Activated CD8-positive, alpha-beta T cell treated with anti-CD3 and anti-CD28 coated beads, Interleukin-2, amount 10 ng/mL, durations not matched to agents 7 days and 5 days (primary cell): ENCODE measurements at regions not wholly inside any gene's neighbourhood (a gene's known extent, or its start where the extent isn't known, plus 50 kb on each side); places are given as distances from the start of the nearest gene placed in this dataset.

Experiments
- ATAC-seq: fragments of 150-1000 bp; cut with Tn5 transposase; one replicate; pipeline ENCODE4 v1.10.0; 2021; ENCODE audit warnings: moderate library complexity
- CTCF ChIA-PET: fragments of 350-600 bp; sonication (Branson Sonifier 250); formaldehyde crosslinking; loops from one replicate; lab custom pipeline; 2021; ENCODE audit warnings: antibody characterized with exemption; lab: Charles Lee
- POLR2A ChIA-PET: fragments of 350-600 bp; sonication (Branson Sonifier 250); formaldehyde crosslinking; loops from one replicate; lab custom pipeline; 2021; ENCODE audit warnings: antibody characterized with exemption; lab: Charles Lee
- DNase-seq: peaks from one replicate; pipeline ENCODE4 v3.0.0-alpha.2; 2020
- H3K27ac Mint-ChIP-seq: one replicate; pipeline ENCODE4 v1.8.0; 2021; ENCODE audit warnings: mild to moderate bottlenecking, mixed read lengths
- H3K27me3 Mint-ChIP-seq: one replicate; pipeline ENCODE4 v1.8.0; 2021; ENCODE audit warnings: low read depth, mixed read lengths
- H3K36me3 Mint-ChIP-seq: one replicate; pipeline ENCODE4 v1.8.0; 2021; ENCODE audit warnings: low read depth, mixed read lengths
- H3K4me1 Mint-ChIP-seq: one replicate; pipeline ENCODE4 v1.8.0; 2021; ENCODE audit warnings: low read depth, mixed read lengths
- H3K4me3 Mint-ChIP-seq: one replicate; pipeline ENCODE4 v1.8.0; 2021; ENCODE audit warnings: mild to moderate bottlenecking, mixed read lengths
- H3K9me3 Mint-ChIP-seq: one replicate; pipeline ENCODE4 v1.8.0; 2022; ENCODE audit warnings: mixed read lengths; ENCODE audit not compliant: insufficient read depth

- Mint-ChIP-seq H3K27me3 (no peaks in the 10 kb centered on the region), H3K9me3 (no peaks in the 10 kb centered on the region), H3K4me3 (no peak overlapping the region), H3K4me1 (no peaks in the 10 kb centered on the region), H3K36me3 (no peaks in the 10 kb centered on the region), H3K27ac (no peak overlapping the region)
- CTCF ChIA-PET = no interaction called here
- ATAC-seq = no peak
- POLR2A ChIA-PET = no interaction called here
- DNase-seq = no peak
Observed at GRCh38 chr3:34983631-34984030, 655.7 kb upstream of the ARPP21 start.

DNA sequence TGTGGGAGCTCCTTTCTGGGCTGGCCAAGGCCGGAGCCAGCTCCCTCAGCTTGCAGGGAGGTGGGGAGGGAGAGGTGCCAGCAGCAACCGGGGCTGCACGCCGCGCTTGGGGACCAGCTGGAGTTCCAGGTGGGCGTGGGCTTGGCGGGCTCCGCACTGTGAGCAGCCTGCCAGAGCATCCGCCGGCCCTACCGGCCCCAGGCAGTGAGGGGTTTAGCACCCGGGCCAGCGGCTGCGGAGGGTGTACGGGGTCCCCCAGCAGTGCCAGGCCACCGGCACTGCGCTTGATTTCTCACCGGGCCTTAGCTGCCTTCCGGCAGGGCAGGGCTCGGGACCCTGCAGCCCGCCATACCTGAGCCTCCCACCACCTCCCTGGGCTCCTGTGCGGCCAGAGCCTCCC lies 651.0 kb upstream of the ARPP21 start:
- DNase-seq = no peak
- Mint-ChIP-seq H3K27me3 (no peaks in the 10 kb centered on the region), H3K4me1 (no peaks in the 10 kb centered on the region), H3K4me3 (no peak overlapping the region), H3K36me3 (no peaks in the 10 kb centered on the region), H3K27ac (no peak overlapping the region), H3K9me3 (peaks cover 5% of the 10 kb centered on the region)
- no peak for ATAC-seq
- CTCF ChIA-PET = no interaction called here
- POLR2A ChIA-PET = no interaction called here

GRCh38 chr3:34995796-34996430 lies 643.4 kb upstream of the ARPP21 start:
- H3K27me3 Mint-ChIP-seq = no peaks in the 10 kb centered on the region
- H3K27ac Mint-ChIP-seq = no peak overlapping the region
- ATAC-seq (no peak), DNase-seq (no peak)
- H3K9me3 Mint-ChIP-seq = no peaks in the 10 kb centered on the region
- no peaks in the 10 kb centered on the region for H3K4me1 Mint-ChIP-seq
- ChIA-PET CTCF (no interaction called here), POLR2A (no interaction called here)
- no peaks in the 10 kb centered on the region for H3K36me3 Mint-ChIP-seq
- no peak overlapping the region for H3K4me3 Mint-ChIP-seq

GRCh38 chr3:34998902-34999301 lies 640.4 kb upstream of the ARPP21 start:
- CTCF ChIA-PET = no interaction called here
- Mint-ChIP-seq H3K4me3 (no peak overlapping the region), H3K27me3 (no peaks in the 10 kb centered on the region), H3K36me3 (no peaks in the 10 kb centered on the region), H3K27ac (no peak overlapping the region), H3K4me1 (no peaks in the 10 kb centered on the region), H3K9me3 (no peaks in the 10 kb centered on the region)
- DNase-seq (no peak), ATAC-seq (no peak)
- POLR2A ChIA-PET = no interaction called here

DNA sequence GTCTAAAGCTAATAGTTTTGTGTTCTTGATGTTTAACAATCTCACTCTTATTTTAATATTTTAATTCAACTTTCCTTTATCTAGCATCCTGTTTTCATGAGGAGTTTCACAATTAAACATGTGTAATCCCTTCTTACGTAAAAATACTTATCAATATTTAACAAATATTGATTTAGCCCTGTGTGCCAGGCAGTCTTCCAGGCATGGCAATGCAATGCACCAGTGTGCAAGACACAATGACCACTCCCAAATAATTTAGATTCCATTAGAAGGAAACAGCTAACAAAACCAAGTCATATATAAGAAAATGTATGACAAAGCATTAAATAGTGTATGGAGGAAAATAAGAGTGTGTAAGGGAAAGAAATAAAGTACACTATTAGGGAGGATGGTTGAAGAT lies 627.1 kb upstream of the ARPP21 start:
- Mint-ChIP-seq H3K27ac (no peak overlapping the region), H3K27me3 (no peaks in the 10 kb centered on the region), H3K4me3 (no peak overlapping the region), H3K36me3 (no peaks in the 10 kb centered on the region), H3K9me3 (peaks cover 3% of the 10 kb centered on the region), H3K4me1 (no peaks in the 10 kb centered on the region)
- CTCF ChIA-PET = interaction anchor here (0.7 kb wide), 1 partner anchor 870 kb away, joined by 3 read pairs; no protein-coding TSS in a partner anchor
- no peak for DNase-seq
- ATAC-seq = no peak
- POLR2A ChIA-PET = no interaction called here

- peaks cover 19% of the 10 kb centered on the region for H3K9me3 Mint-ChIP-seq
- ChIA-PET CTCF (no interaction called here), POLR2A (no interaction called here)
- H3K36me3 Mint-ChIP-seq = no peaks in the 10 kb centered on the region
- no peak for ATAC-seq
- no peak for DNase-seq
- H3K27ac Mint-ChIP-seq = no peak overlapping the region
- H3K4me1 Mint-ChIP-seq = no peaks in the 10 kb centered on the region
- no peaks in the 10 kb centered on the region for H3K27me3 Mint-ChIP-seq
- H3K4me3 Mint-ChIP-seq = no peak overlapping the region
Observed at GRCh38 chr3:35028157-35028556, 611.2 kb upstream of the ARPP21 start.

DNA sequence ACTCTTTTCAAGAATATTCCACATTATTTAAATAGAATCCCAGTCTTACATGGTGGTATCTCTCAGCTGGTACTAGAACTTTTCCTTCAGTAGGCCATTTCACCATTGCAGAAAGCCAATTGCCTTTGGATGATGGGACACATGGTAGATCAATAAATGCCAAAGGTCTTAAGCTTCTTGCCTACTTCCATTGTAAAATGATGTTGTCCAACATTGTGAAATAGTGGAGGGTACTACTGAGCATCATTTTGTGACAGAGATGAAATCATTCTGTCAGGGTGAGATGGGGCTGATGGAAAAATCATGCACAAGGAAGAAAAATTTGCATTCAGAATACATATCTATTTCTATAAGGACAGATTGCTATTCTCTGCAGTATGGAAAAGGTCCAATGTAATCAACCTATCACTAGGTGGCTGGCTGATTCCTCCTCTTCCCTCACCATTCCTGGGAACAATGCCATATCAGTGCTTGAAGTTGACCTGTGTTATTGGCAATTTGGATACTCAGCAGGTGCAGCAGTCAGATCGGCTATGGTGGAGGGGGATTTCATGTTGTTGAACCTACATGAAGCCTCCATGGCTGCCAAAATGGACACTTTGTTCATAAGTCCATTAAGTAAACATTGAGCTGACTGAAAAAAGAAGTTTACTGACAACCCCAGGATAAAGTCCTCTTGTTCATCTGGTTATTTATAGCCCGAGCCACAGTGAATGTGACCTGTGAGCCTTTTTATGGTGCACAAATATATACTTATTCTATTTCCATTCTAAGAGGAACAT lies 596.9 kb upstream of the ARPP21 start:
- Mint-ChIP-seq H3K27me3 (no peaks in the 10 kb centered on the region), H3K36me3 (no peaks in the 10 kb centered on the region), H3K27ac (no peak overlapping the region), H3K9me3 (no peaks in the 10 kb centered on the region), H3K4me1 (no peaks in the 10 kb centered on the region), H3K4me3 (no peak overlapping the region)
- ChIA-PET CTCF (no interaction called here), POLR2A (no interaction called here)
- DNase-seq = no peak
- no peak for ATAC-seq

DNA sequence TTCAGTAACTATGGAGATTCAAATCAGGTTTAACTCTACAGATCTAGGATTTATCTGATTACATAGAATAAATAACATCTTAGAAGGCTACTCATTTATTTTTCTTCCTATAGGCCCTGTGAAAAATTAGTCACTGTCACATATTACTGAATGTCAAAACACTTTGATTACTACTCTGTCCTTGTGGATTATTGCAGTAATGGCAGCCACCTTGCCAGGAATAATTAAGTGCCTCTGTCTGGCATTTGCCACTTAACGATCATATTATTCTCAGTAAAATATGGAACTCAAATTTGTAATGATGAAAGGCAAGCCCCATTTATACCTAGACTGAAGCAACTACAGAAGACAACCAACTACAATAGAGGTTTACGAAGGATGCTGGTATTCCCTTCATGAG lies 596.3 kb upstream of the ARPP21 start:
- H3K27me3 Mint-ChIP-seq = no peaks in the 10 kb centered on the region
- ATAC-seq = no peak
- ChIA-PET CTCF (no interaction called here), POLR2A (no interaction called here)
- H3K4me3 Mint-ChIP-seq = no peak overlapping the region
- DNase-seq = no peak
- no peaks in the 10 kb centered on the region for H3K36me3 Mint-ChIP-seq
- no peak overlapping the region for H3K27ac Mint-ChIP-seq
- H3K9me3 Mint-ChIP-seq = no peaks in the 10 kb centered on the region
- no peaks in the 10 kb centered on the region for H3K4me1 Mint-ChIP-seq

- ChIA-PET POLR2A (no interaction called here), CTCF (no interaction called here)
- Mint-ChIP-seq H3K36me3 (no peaks in the 10 kb centered on the region), H3K27ac (no peak overlapping the region), H3K4me3 (no peak overlapping the region), H3K4me1 (no peaks in the 10 kb centered on the region), H3K9me3 (no peaks in the 10 kb centered on the region), H3K27me3 (no peaks in the 10 kb centered on the region)
- DNase-seq = no peak
- ATAC-seq = no peak
Observed at GRCh38 chr3:35044190-35044589, 595.1 kb upstream of the ARPP21 start.

GRCh38 chr3:35045118-35045517 lies 594.2 kb upstream of the ARPP21 start:
- H3K4me3 Mint-ChIP-seq = no peak overlapping the region
- POLR2A ChIA-PET = no interaction called here
- no peaks in the 10 kb centered on the region for H3K36me3 Mint-ChIP-seq
- no peak for DNase-seq
- H3K9me3 Mint-ChIP-seq = no peaks in the 10 kb centered on the region
- no peak for ATAC-seq
- no peaks in the 10 kb centered on the region for H3K27me3 Mint-ChIP-seq
- H3K27ac Mint-ChIP-seq = no peak overlapping the region
- H3K4me1 Mint-ChIP-seq = no peaks in the 10 kb centered on the region
- CTCF ChIA-PET = no interaction called here

DNA sequence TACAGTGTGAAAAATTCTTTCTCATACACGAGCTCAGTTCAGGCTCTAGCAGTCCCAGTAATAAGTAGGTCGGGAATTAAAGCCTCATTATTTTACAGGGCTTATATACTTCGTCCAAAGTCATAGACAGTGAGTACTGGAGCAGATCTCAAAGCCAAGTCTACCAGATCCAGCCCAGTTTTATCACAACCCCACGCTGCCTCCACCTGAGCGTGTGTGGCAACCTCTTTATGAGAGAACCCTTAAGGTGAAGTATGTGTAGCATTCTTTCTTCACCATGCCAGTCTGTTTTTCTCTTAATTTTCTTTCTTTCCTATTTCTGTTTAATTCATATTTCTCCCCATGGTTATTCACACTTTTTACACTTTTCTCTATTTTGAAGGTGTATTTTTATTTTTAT lies 574.6 kb upstream of the ARPP21 start:
- ChIA-PET POLR2A (no interaction called here), CTCF (no interaction called here)
- Mint-ChIP-seq H3K36me3 (no peaks in the 10 kb centered on the region), H3K4me3 (no peak overlapping the region), H3K27ac (no peak overlapping the region), H3K9me3 (no peaks in the 10 kb centered on the region), H3K27me3 (no peaks in the 10 kb centered on the region), H3K4me1 (no peaks in the 10 kb centered on the region)
- DNase-seq = no peak
- ATAC-seq = no peak

GRCh38 chr3:35065891-35066290 lies 573.4 kb upstream of the ARPP21 start:
- H3K4me1 Mint-ChIP-seq = no peaks in the 10 kb centered on the region
- H3K27ac Mint-ChIP-seq = no peak overlapping the region
- H3K27me3 Mint-ChIP-seq = no peaks in the 10 kb centered on the region
- ChIA-PET POLR2A (no interaction called here), CTCF (no interaction called here)
- H3K9me3 Mint-ChIP-seq = no peaks in the 10 kb centered on the region
- no peak for ATAC-seq
- no peaks in the 10 kb centered on the region for H3K36me3 Mint-ChIP-seq
- no peak overlapping the region for H3K4me3 Mint-ChIP-seq
- no peak for DNase-seq
